A549 (cell line): ENCODE measurements at regions not wholly inside any gene's neighbourhood (a gene's known extent, or its start where the extent isn't known, plus 50 kb on each side); places are given as distances from the start of the nearest gene placed in this dataset.

Experiments used
- ATAC-seq, 2 experiments: fragments of 200-7000 bp in 1 of 2; fragments of >200 bp in 1 of 2; cut with Nextera tagmentation in 1 of 2; cut with Tn5 transposase in 1 of 2; 3 replicates each; pipeline versions ENCODE4 v1.8.0 to v1.9.1; 2018 to 2020; ENCODE audit warnings: mild to moderate bottlenecking in 1 of 2, moderate library complexity in 1 of 2
- CTCF ChIA-PET: fragments of 300-600 bp; sonication (Branson Sonifier 250); formaldehyde crosslinking; extraction: SDS; loops from one replicate; lab custom pipeline; 2021; ENCODE audit warnings: antibody characterized with exemption, inconsistent platforms; lab: Yijun Ruan, JAX
- POLR2A ChIA-PET: fragments of 350-600 bp; formaldehyde crosslinking; extraction: SDS; loops from one replicate; lab custom pipeline; 2021; ENCODE audit warnings: antibody characterized with exemption, inconsistent platforms; lab: Yijun Ruan, JAX
- DNase-seq, 2 experiments: peaks; one replicate each; pipeline versions ENCODE4 v3.0.0 to v3.0.0-alpha.2; 2011 to 2016; ENCODE audit warnings: low read depth in 1 of 2, low spot score in 1 of 2
- FAIRE-seq: peaks from 2 replicates; lab custom pipeline; 2011; peaks lifted over from hg19 to GRCh38; lab: Jason Lieb, UNC
- H3K27ac ChIP-seq, 2 experiments: fragments of >200 bp; sonication (Bioruptor Twin); formaldehyde crosslinking; 3 replicates each; pipeline ENCODE4 v1.5.1; 2016 to 2017
- H3K4me1 ChIP-seq: fragments of >200 bp; sonication (Bioruptor Twin); formaldehyde crosslinking; 3 replicates; pipeline ENCODE4 v1.6.1; 2016
- H3K4me2 ChIP-seq: fragments of >200 bp; sonication (Bioruptor Twin); formaldehyde crosslinking; 3 replicates; pipeline ENCODE4 v1.6.1; 2016
- H3K4me3 ChIP-seq: fragments of >200 bp; sonication (Bioruptor Twin); formaldehyde crosslinking; 3 replicates; pipeline ENCODE4 v1.5.1; 2016
- H3K9me3 ChIP-seq: fragments of >200 bp; sonication (Bioruptor Twin); formaldehyde crosslinking; 3 replicates; pipeline ENCODE4 v1.6.1; 2016
- ATOH8 ChIP-seq: fragments of 250-450 bp; sonication (Bioruptor Pico); IDR thresholded peaks from 2 replicates; pipeline ENCODE4 v1.5.0; 2020; ENCODE audit warnings: low read depth, mild to moderate bottlenecking, moderate library complexity
- BHLHE40 ChIP-seq: IDR thresholded peaks from 2 replicates; pipeline ENCODE4 v1.6.1; 2012; ENCODE audit warnings: low read depth, low read length, inconsistent platforms
- CBX8 ChIP-seq: fragments of 200-600 bp; sonication (generic); IDR thresholded peaks from 2 replicates; pipeline ENCODE4 v1.6.1; 2016
- CTCF ChIP-seq: fragments of >200 bp; sonication (Bioruptor Twin); formaldehyde crosslinking; IDR thresholded peaks from 3 replicates; pipeline ENCODE4 v1.5.1; 2016
- E2F6 ChIP-seq: IDR thresholded peaks from 2 replicates; pipeline ENCODE4 v1.6.1; 2012; ENCODE audit warnings: low read depth, borderline replicate concordance
- ELK1 ChIP-seq: fragments of 150-350 bp; IDR thresholded peaks from 2 replicates; pipeline ENCODE4 v1.6.1; 2014; ENCODE audit warnings: low read depth, mild to moderate bottlenecking, low read length
- EP300 ChIP-seq, 2 experiments: fragments of >200 bp; sonication (Bioruptor Twin); formaldehyde crosslinking; IDR thresholded peaks; 2 replicates in 1 of 2; 3 replicates in 1 of 2; pipeline ENCODE4 v1.6.1; 2016 to 2017
- HDAC2 ChIP-seq: fragments of 200-600 bp; sonication (generic); IDR thresholded peaks from 2 replicates; pipeline ENCODE4 v1.6.1; 2016
- HEYL ChIP-seq: fragments of 250-450 bp; sonication (Bioruptor Pico); IDR thresholded peaks from 2 replicates; pipeline ENCODE4 v1.8.0; 2021; ENCODE audit warnings: mild to moderate bottlenecking, moderate library complexity
- HMGXB4 ChIP-seq: fragments of 250-450 bp; sonication (Bioruptor Pico); IDR thresholded peaks from 2 replicates; pipeline ENCODE4 v1.5.0; 2021; ENCODE audit warnings: mild to moderate bottlenecking, moderate library complexity, borderline replicate concordance
- JUN ChIP-seq, 2 experiments: fragments of >200 bp; sonication (Bioruptor Twin); formaldehyde crosslinking; IDR thresholded peaks; 2 replicates in 1 of 2; 3 replicates in 1 of 2; pipeline ENCODE4 v1.6.1; 2016 to 2017
- KDM5A ChIP-seq: fragments of 200-600 bp; sonication (generic); IDR thresholded peaks from 2 replicates; pipeline ENCODE4 v1.6.1; 2016; ENCODE audit warnings: antibody characterized with exemption, mild to moderate bottlenecking
- MYC ChIP-seq: IDR thresholded peaks from 2 replicates; pipeline ENCODE4 v1.6.1; 2012; ENCODE audit warnings: mild to moderate bottlenecking, inconsistent platforms, low read length, improper control_type of control experiment, borderline replicate concordance
- NR3C1 ChIP-seq: fragments of >200 bp; sonication (Bioruptor Twin); formaldehyde crosslinking; IDR thresholded peaks from 3 replicates; pipeline ENCODE4 v1.6.1; 2017
- PBX3 ChIP-seq: IDR thresholded peaks from 2 replicates; pipeline ENCODE4 v1.6.1; 2012
- PHF8 ChIP-seq: fragments of 200-600 bp; sonication (generic); IDR thresholded peaks from 2 replicates; pipeline ENCODE4 v1.6.1; 2016; ENCODE audit warnings: low read depth, mild to moderate bottlenecking, antibody characterized with exemption, moderate library complexity, borderline replicate concordance
- POLR2A ChIP-seq: IDR thresholded peaks from 2 replicates; pipeline ENCODE4 v1.6.1; 2012; ENCODE audit warnings: mild to moderate bottlenecking, low read length
- RAD21 ChIP-seq, 2 experiments: fragments of >200 bp in 1 of 2; sonication (Bioruptor Twin) in 1 of 2; formaldehyde crosslinking in 1 of 2; IDR thresholded peaks in 1 of 2; conservative IDR thresholded peaks in 1 of 2; 2 replicates in 1 of 2; 3 replicates in 1 of 2; pipeline ENCODE4 v1.6.1; 2012 to 2018; ENCODE audit warnings: inconsistent platforms in 1 of 2
- RARB ChIP-seq: fragments of 250-450 bp; sonication (Bioruptor Pico); IDR thresholded peaks from 2 replicates; pipeline ENCODE4 v1.8.0; 2021; ENCODE audit warnings: mild to moderate bottlenecking, moderate library complexity
- TFCP2L1 ChIP-seq: fragments of 250-450 bp; sonication (Bioruptor Pico); IDR thresholded peaks from 2 replicates; pipeline ENCODE4 v1.5.0; 2021; ENCODE audit warnings: mild to moderate bottlenecking
- ZFP36 ChIP-seq: fragments of 450-650 bp; IDR thresholded peaks from 2 replicates; pipeline ENCODE4 v1.6.1; 2014; ENCODE audit warnings: borderline replicate concordance; ENCODE audit not compliant: partially characterized antibody
- ZNF302 ChIP-seq: fragments of 250-450 bp; sonication (Bioruptor Pico); IDR thresholded peaks from 2 replicates; pipeline ENCODE4 v1.9.0; 2021; ENCODE audit warnings: inconsistent platforms, mild to moderate bottlenecking, moderate library complexity
- ZSCAN20 ChIP-seq: fragments of 250-450 bp; sonication (Bioruptor Pico); IDR thresholded peaks from 2 replicates; pipeline ENCODE4 v1.8.0; 2022; ENCODE audit warnings: mild to moderate bottlenecking, moderate library complexity
- WGBS: methylation state at CpG from one replicate; pipeline ENCODE4 v1.1.6; 2017; ENCODE audit errors: missing lambda C conversion rate; 5-methylcytosine and 5-hydroxymethylcytosine counted together

- no peak overlapping the region for H3K27ac ChIP-seq
- DNase-seq = no peak
- no peak overlapping the region for H3K4me3 ChIP-seq
- no peak for TF ChIP-seq BHLHE40
- TF ChIP-seq MYC = no peak
- TF ChIP-seq, all 56 proteins: peak for 0
- FAIRE-seq (no peak), ATAC-seq (no peak)
- ChIA-PET CTCF (no interaction called here), POLR2A (no interaction called here)
- Histone ChIP-seq H3K9me3 (no peaks in the 10 kb centered on the region), H3K4me2 (no peak overlapping the region), H3K4me1 (no peaks in the 10 kb centered on the region)
- 84% methylated on average over 1 of the region's 1 CpG for WGBS
These were observed 151.2 kb upstream of the TNR start for GRCh38 chr1:175894581-175894980.

- FAIRE-seq (no peak), ATAC-seq (no peak), DNase-seq (no peak)
- CTCF ChIA-PET = no interaction called here
- no peak overlapping the region for H3K4me2 ChIP-seq
- no peaks in the 10 kb centered on the region for H3K4me1 ChIP-seq
- no peak overlapping the region for H3K4me3 ChIP-seq
- 69% methylated on average over 3 of the region's 3 CpGs for WGBS
- POLR2A ChIA-PET = no interaction called here
- no peak overlapping the region for H3K27ac ChIP-seq
- no peaks in the 10 kb centered on the region for H3K9me3 ChIP-seq
- no peak for TF ChIP-seq ELK1
- TF ChIP-seq ZSCAN20 (CRISPR knock-in tag) = no peak
- no peak for TF ChIP-seq MYC
- no peak for TF ChIP-seq E2F6
- TF ChIP-seq RAD21 (conservative IDR thresholded peaks at IDR 0.05 in 1 of 2, IDR thresholded peaks at IDR 0.05 in 1 of 2) = no peak
- TF ChIP-seq CBX8 = no peak
- TF ChIP-seq POLR2A = no peak
- no peak for TF ChIP-seq RARB (CRISPR knock-in tag)
- TF ChIP-seq HEYL (CRISPR knock-in tag) = no peak
- no peak for TF ChIP-seq JUN (IDR thresholded peaks at IDR 0.05)
- TF ChIP-seq ZNF302 (CRISPR knock-in tag) = no peak
- no peak for TF ChIP-seq PHF8
- no peak for TF ChIP-seq EP300 (IDR thresholded peaks at IDR 0.05)
- TF ChIP-seq ATOH8 (CRISPR knock-in tag) = no peak
- no peak for TF ChIP-seq NR3C1
- TF ChIP-seq HMGXB4 (CRISPR knock-in tag) = no peak
These were observed 149.8 kb upstream of the TNR start for GRCh38 chr1:175893192-175893591.

- ATAC-seq (no peak), DNase-seq (no peak), FAIRE-seq (no peak)
- CTCF ChIA-PET = no interaction called here
- no peaks in the 10 kb centered on the region for H3K4me1 ChIP-seq
- whole genome bisulfite sequencing = 58% methylated on average over 5 of the region's 5 CpGs
- no peaks in the 10 kb centered on the region for H3K9me3 ChIP-seq
- no peak overlapping the region for H3K4me3 ChIP-seq
- no peak overlapping the region for H3K4me2 ChIP-seq
- POLR2A ChIA-PET = no interaction called here
- H3K27ac ChIP-seq = no peak overlapping the region
- TF ChIP-seq PHF8 (no peak), HDAC2 (no peak), RAD21 (conservative IDR thresholded peaks at IDR 0.05 in 1 of 2, IDR thresholded peaks at IDR 0.05 in 1 of 2) (no peak), PBX3 (no peak), HEYL (CRISPR knock-in tag) (no peak), KDM5A (no peak), TFCP2L1 (CRISPR knock-in tag) (no peak), ZFP36 (no peak), NR3C1 (no peak), CTCF (no peak), POLR2A (no peak)
These were observed 149.3 kb upstream of the TNR start for GRCh38 chr1:175892686-175893085.
